ENCODE measurements at regions not wholly inside any gene's neighbourhood (a gene's known extent, or its start where the extent isn't known, plus 50 kb on each side); places are given as distances from the start of the nearest gene placed in this dataset.

DNA sequence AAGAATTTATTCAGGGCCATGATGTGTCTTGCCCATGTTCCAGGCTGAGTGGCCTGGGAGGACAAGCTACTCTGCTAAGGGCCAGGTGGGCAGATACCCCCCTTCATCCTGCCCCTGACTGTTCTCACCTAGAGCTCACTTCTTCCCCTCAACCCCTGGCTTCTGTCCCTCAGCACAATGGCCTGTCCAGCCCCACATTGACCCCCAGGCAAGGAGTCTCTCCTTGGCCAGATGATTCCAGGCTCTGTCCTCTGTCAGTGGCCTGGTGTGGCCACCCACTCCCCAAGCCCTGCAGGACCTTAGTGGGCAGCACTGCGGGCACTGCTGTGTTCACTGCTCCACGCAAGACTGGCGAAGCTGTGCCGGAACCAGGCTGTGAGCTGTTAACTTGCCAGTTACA is 460.0 kb downstream of the MATN1 start:
- DNase-seq (ENCODE audit: low read depth, low spot score), result no peak
- no peaks in the 10 kb centered on the region; the same call in 1 of the 2 replicates for H3K4me1 ChIP-seq (ENCODE audit: control insufficient read depth, insufficient read depth, low read length)
- no peak overlapping the region for H3K27ac ChIP-seq (ENCODE audit: low read length)
- no peak overlapping the region for H3K4me3 ChIP-seq (ENCODE audit: low read length)
- H3K9me3 ChIP-seq (ENCODE audit: control insufficient read depth, insufficient read depth, low read length), result no peaks in the 10 kb centered on the region
- no peaks in the 10 kb centered on the region for H3K27me3 ChIP-seq (ENCODE audit: control insufficient read depth, insufficient read depth, low read length)
- no CpG with 5 or more reads among the region's 4 CpGs for WGBS (ENCODE audit: insufficient coverage, insufficient read length)
- H3K36me3 ChIP-seq (ENCODE audit: control insufficient read depth, insufficient read depth, low read length), result no peaks in the 10 kb centered on the region

DNA sequence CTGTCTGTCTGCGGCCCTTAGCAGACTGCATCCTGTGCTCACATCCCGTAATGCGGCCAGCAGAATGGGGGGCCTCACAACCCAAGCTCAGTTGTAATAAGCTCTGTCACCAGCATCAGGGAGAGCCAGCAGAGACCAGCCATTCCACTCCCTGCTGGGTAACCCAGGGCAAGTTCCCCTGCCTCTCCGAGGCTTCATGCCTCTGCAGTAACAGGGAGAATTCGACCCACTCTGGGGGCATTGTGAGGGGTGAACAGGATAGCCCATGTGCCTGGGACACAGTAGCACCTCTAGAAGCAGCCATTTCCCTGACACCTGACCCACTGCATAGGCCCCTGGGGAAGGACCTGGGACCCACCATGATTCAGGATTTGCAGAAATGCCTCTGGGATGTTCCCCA is 461.2 kb downstream of the MATN1 start:
- Histone ChIP-seq H3K4me1 (ENCODE audit: control insufficient read depth, insufficient read depth, low read length) (no peaks in the 10 kb centered on the region; the same call in 1 of the 2 replicates), H3K36me3 (ENCODE audit: control insufficient read depth, insufficient read depth, low read length) (no peaks in the 10 kb centered on the region), H3K4me3 (ENCODE audit: low read length) (no peak overlapping the region), H3K27me3 (ENCODE audit: control insufficient read depth, insufficient read depth, low read length) (no peaks in the 10 kb centered on the region), H3K9me3 (ENCODE audit: control insufficient read depth, insufficient read depth, low read length) (no peaks in the 10 kb centered on the region), H3K27ac (ENCODE audit: low read length) (no peak overlapping the region)
- no CpG with 5 or more reads among the region's 5 CpGs for WGBS (ENCODE audit: insufficient coverage, insufficient read length)
- DNase-seq (ENCODE audit: low read depth, low spot score), result no peak

DNA sequence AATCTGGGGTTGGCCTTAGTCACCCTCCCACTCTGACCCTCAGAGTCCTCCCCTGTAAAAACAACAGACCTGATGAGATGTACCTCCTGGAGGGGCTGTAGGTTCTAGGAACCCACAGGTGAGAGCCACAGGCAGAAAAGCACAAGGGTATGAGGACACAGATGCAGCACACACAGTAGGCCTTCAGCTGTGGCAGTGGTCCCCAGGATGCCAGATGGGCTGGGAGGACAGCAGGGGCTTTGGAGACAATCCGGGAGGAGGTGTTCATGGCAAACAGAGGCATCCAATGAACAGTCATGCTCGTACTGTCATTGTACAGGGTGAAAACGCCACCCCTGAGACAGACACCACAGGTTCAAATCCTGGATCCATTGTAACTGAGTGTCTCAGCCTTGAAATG is 463.1 kb downstream of the MATN1 start:
- no peak for DNase-seq (ENCODE audit: low read depth, low spot score)
- no peaks in the 10 kb centered on the region; the same call in 1 of the 2 replicates for H3K4me1 ChIP-seq (ENCODE audit: control insufficient read depth, insufficient read depth, low read length)
- H3K36me3 ChIP-seq (ENCODE audit: control insufficient read depth, insufficient read depth, low read length), result no peaks in the 10 kb centered on the region
- no peaks in the 10 kb centered on the region for H3K9me3 ChIP-seq (ENCODE audit: control insufficient read depth, insufficient read depth, low read length)
- H3K27ac ChIP-seq (ENCODE audit: low read length), result no peak overlapping the region
- H3K27me3 ChIP-seq (ENCODE audit: control insufficient read depth, insufficient read depth, low read length), result no peaks in the 10 kb centered on the region
- no peak overlapping the region for H3K4me3 ChIP-seq (ENCODE audit: low read length)
- no CpG with 5 or more reads among the region's 3 CpGs for WGBS (ENCODE audit: insufficient coverage, insufficient read length)

DNA sequence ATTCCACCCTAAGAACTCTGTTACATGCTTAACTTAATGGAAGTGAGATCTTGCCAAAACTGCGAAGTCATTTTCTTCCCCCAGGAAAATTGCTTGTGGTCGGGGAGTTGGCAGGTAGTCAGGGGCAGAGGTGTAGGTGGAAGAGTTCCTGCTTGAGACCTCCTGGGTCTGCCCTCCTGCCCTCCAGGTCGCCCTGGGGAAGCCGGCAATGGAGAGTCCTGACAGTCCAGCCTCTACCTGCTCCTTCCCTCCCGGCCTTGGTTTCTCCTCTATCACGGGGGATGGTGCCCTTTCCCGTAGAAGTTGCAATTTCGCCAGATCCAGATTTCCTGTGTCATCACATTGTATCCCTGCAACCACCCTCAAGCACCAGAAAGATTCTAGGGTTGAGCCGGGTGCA is 463.8 kb downstream of the MATN1 start:
- H3K4me3 ChIP-seq (ENCODE audit: low read length), result no peak overlapping the region
- no peak for DNase-seq (ENCODE audit: low read depth, low spot score)
- H3K36me3 ChIP-seq (ENCODE audit: control insufficient read depth, insufficient read depth, low read length), result no peaks in the 10 kb centered on the region
- H3K9me3 ChIP-seq (ENCODE audit: control insufficient read depth, insufficient read depth, low read length), result no peaks in the 10 kb centered on the region
- WGBS (ENCODE audit: insufficient coverage, insufficient read length), result no CpG with 5 or more reads among the region's 9 CpGs
- H3K27ac ChIP-seq (ENCODE audit: low read length), result no peak overlapping the region
- no peaks in the 10 kb centered on the region; the same call in 1 of the 2 replicates for H3K4me1 ChIP-seq (ENCODE audit: control insufficient read depth, insufficient read depth, low read length)
- no peaks in the 10 kb centered on the region for H3K27me3 ChIP-seq (ENCODE audit: control insufficient read depth, insufficient read depth, low read length)

DNA sequence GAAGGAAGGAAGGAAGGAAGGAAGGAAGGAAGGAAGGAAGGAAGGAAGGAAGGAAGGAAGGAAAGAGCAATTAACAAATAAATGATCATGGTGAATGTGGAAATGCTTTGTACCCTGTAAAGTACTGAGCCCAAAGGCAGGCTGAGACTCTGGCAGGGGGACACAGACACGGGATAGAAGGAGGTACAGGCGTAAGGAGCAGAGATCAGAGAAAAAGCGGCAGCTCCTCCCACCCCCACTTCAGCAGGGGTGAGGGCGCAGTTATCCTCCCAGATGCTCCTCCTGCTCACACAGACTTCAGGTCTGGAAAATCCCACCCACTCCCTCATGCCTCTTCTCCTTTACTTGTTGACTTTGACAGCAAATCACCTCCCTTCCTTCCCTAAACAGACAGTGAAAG is 464.5 kb downstream of the MATN1 start:
- Histone ChIP-seq H3K36me3 (ENCODE audit: control insufficient read depth, insufficient read depth, low read length) (no peaks in the 10 kb centered on the region), H3K9me3 (ENCODE audit: control insufficient read depth, insufficient read depth, low read length) (no peaks in the 10 kb centered on the region), H3K27me3 (ENCODE audit: control insufficient read depth, insufficient read depth, low read length) (no peaks in the 10 kb centered on the region), H3K4me3 (ENCODE audit: low read length) (no peak overlapping the region), H3K4me1 (ENCODE audit: control insufficient read depth, insufficient read depth, low read length) (no peaks in the 10 kb centered on the region; the same call in 1 of the 2 replicates), H3K27ac (ENCODE audit: low read length) (no peak overlapping the region)
- DNase-seq (ENCODE audit: low read depth, low spot score), result no peak
- no CpG with 5 or more reads among the region's 4 CpGs for WGBS (ENCODE audit: insufficient coverage, insufficient read length)

DNA sequence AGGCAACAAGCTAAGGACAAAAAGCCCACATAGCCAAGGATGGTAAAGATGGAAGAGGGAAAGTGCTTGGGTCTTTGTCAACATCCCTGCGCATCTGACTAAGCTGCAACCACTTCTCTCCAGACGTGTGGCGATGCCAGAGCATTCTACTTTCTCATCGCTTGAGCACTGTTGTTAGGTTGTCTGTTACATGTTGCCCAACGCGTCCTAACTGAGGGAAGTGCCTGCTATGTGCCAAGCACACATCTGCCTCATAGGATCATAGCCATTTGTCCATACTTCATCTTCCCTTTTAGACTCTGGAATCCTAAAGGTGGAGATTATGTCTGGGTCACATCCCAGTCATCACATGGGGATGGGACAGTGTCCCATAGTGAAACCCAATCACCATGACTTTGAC is 464.9 kb downstream of the MATN1 start:
- DNase-seq (ENCODE audit: low read depth, low spot score), result no peak
- Histone ChIP-seq H3K27ac (ENCODE audit: low read length) (no peak overlapping the region), H3K4me1 (ENCODE audit: control insufficient read depth, insufficient read depth, low read length) (no peaks in the 10 kb centered on the region; the same call in 1 of the 2 replicates), H3K27me3 (ENCODE audit: control insufficient read depth, insufficient read depth, low read length) (no peaks in the 10 kb centered on the region), H3K36me3 (ENCODE audit: control insufficient read depth, insufficient read depth, low read length) (no peaks in the 10 kb centered on the region), H3K9me3 (ENCODE audit: control insufficient read depth, insufficient read depth, low read length) (no peaks in the 10 kb centered on the region), H3K4me3 (ENCODE audit: low read length) (no peak overlapping the region)
- no CpG with 5 or more reads among the region's 6 CpGs for WGBS (ENCODE audit: insufficient coverage, insufficient read length)

DNA sequence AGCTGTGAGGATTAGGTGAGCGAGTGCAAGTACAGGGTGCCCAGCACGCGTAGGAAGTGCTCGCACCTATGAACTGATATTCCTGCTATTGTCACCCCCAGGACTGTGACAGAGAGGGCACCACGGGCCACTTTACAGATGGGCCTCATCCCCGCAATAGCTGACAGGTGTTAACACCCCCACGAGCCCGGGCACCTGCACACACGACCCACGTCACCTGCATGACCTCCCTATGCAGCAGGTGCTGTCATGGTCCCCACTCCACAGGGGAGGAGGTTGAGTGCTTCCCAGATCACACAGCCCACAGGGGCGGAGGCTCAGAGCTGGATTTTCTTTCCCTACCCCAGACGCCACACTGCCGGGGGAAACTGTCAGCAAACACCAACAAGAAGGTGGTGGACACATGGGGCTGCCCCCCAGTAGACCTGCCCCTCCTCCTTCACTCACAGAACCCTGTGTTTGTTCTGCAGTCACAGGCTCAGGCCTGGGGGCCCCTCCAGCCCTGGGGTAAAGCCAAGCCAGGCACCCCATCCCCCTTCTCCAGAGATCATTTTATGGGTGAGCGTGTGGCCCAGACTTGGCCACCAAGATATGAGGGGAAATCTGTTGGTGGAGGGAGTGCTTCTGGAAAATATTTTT is 465.5 kb downstream of the MATN1 start:
- H3K27ac ChIP-seq (ENCODE audit: low read length), result no peak overlapping the region
- no CpG with 5 or more reads among the region's 14 CpGs for WGBS (ENCODE audit: insufficient coverage, insufficient read length)

DNA sequence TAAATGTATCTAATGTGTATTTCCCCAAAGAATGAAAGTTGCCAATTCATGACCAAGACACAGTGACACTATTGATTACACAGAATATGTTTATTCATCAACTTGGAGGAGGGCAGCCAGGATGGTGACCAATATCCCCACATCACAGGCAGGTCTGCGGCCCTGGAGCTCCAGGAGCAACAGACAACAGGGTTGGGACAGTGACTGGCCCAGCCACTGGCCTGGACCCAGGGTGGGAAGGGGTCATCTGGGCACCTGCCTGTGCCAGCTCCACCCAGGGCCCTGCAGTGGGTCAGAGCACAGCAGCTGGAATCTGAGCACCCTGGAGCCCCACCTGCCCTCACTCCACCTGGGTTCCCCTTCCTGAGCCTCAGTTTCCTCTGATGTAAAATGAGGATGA is 466.1 kb downstream of the MATN1 start:
- Histone ChIP-seq H3K4me3 (ENCODE audit: low read length) (no peak overlapping the region), H3K9me3 (ENCODE audit: control insufficient read depth, insufficient read depth, low read length) (no peaks in the 10 kb centered on the region), H3K4me1 (ENCODE audit: control insufficient read depth, insufficient read depth, low read length) (no peaks in the 10 kb centered on the region; the same call in 1 of the 2 replicates), H3K27me3 (ENCODE audit: control insufficient read depth, insufficient read depth, low read length) (no peaks in the 10 kb centered on the region), H3K36me3 (ENCODE audit: control insufficient read depth, insufficient read depth, low read length) (no peaks in the 10 kb centered on the region), H3K27ac (ENCODE audit: low read length) (no peak overlapping the region)
- WGBS (ENCODE audit: insufficient coverage, insufficient read length), result no CpG with 5 or more reads among the region's 1 CpG
- DNase-seq (ENCODE audit: low read depth, low spot score), result no peak

More for the DNA sequence above, 465.5 kb downstream of the MATN1 start:
- no peaks in the 10 kb centered on the region for H3K36me3 ChIP-seq (ENCODE audit: control insufficient read depth, insufficient read depth, low read length)
- H3K4me3 ChIP-seq (ENCODE audit: low read length), result no peak overlapping the region
- no peaks in the 10 kb centered on the region; the same call in 1 of the 2 replicates for H3K4me1 ChIP-seq (ENCODE audit: control insufficient read depth, insufficient read depth, low read length)
- no peaks in the 10 kb centered on the region for H3K9me3 ChIP-seq (ENCODE audit: control insufficient read depth, insufficient read depth, low read length)
- DNase-seq (ENCODE audit: low read depth, low spot score), result no peak
- no peaks in the 10 kb centered on the region for H3K27me3 ChIP-seq (ENCODE audit: control insufficient read depth, insufficient read depth, low read length)

DNA sequence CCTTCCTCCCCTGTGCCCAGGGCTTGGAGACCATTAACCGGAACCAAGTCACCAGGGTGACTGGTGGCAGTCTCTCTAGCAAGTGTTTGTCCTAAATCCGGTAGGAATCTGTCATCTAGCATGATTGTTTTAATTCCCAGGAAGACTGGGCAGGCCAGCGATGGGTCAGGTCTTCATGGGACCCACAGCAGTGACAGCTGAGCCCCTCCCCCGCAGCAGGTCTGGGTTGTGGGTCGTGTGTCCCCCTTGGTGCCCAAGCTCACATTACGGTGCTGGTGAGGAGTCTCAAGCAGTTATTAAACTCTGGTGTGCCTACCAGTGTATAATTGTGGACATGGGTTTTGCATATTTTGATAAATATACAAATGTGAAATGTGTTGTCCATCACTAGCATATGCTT is 466.5 kb downstream of the MATN1 start:
- Histone ChIP-seq H3K9me3 (ENCODE audit: control insufficient read depth, insufficient read depth, low read length) (no peaks in the 10 kb centered on the region), H3K4me1 (ENCODE audit: control insufficient read depth, insufficient read depth, low read length) (no peaks in the 10 kb centered on the region; the same call in 1 of the 2 replicates), H3K36me3 (ENCODE audit: control insufficient read depth, insufficient read depth, low read length) (no peaks in the 10 kb centered on the region), H3K27me3 (ENCODE audit: control insufficient read depth, insufficient read depth, low read length) (no peaks in the 10 kb centered on the region), H3K4me3 (ENCODE audit: low read length) (no peak overlapping the region), H3K27ac (ENCODE audit: low read length) (no peak overlapping the region)
- no peak for DNase-seq (ENCODE audit: low read depth, low spot score)
- WGBS (ENCODE audit: insufficient coverage, insufficient read length), result no CpG with 5 or more reads among the region's 6 CpGs

DNA sequence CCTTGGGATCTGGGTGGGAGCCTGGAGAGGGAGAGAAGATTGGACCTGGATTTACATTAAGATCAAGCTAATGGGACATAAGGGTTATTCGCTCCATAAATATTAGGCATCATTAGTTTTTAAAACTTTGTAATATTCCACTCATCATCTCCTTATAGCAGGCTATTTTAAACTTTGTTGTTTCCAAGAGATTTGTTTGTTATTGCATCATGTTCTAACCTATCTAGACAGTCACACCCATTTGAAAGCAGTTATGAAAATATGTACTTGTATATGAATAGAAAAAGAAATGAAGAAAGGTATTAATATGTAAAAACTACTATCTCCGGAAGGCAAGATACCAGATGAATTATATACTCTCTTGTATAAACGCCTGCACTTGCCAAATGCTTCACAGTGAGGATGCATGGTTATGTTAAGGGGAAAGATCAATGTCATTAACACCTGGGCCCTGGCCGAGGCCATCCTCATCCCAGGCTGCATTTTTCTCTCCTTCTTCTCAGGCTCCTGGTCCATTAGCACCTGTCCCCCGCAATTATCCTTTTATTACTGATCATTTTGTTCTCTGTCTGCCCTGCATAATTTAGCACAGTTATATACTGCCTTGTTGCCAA is 468.2 kb downstream of the MATN1 start:
- Histone ChIP-seq H3K27ac (ENCODE audit: low read length) (no peak overlapping the region), H3K4me1 (ENCODE audit: control insufficient read depth, insufficient read depth, low read length) (no peaks in the 10 kb centered on the region; the same call in 1 of the 2 replicates), H3K9me3 (ENCODE audit: control insufficient read depth, insufficient read depth, low read length) (no peaks in the 10 kb centered on the region), H3K4me3 (ENCODE audit: low read length) (no peak overlapping the region), H3K27me3 (ENCODE audit: control insufficient read depth, insufficient read depth, low read length) (no peaks in the 10 kb centered on the region), H3K36me3 (ENCODE audit: control insufficient read depth, insufficient read depth, low read length) (no peaks in the 10 kb centered on the region)
- WGBS (ENCODE audit: insufficient coverage, insufficient read length), result no CpG with 5 or more reads among the region's 5 CpGs
- DNase-seq (ENCODE audit: low read depth, low spot score), result no peak
